ENCODE measurements at regions not wholly inside any gene's neighbourhood (a gene's known extent, or its start where the extent isn't known, plus 50 kb on each side); places are given as distances from the start of the nearest gene placed in this dataset.
"Not testable (repeated sequence)": the region's sequence is repeated elsewhere in the genome, so short reads cannot be mapped to it uniquely, and the experiment has no call there.

DNA sequence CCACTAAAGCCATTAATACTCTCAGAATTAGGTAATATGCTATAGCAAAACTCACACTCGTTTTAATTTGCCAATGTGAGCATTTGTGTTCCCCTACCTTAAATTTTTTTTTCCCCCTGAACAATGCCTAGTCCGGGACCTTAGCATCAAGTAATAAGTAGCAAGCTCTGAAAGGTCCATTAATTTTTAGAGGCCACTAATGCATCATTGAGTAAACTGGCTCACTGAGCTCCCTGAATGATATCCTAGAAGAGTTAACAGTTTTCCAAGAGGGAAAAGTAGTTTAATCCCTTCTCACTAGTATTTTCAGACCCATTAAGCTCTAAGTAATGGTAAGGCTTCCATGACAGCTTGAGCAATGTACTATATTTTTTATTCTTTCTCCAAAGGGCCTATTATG lies 242.2 kb downstream of the MAT2B start:
- no peak for DNase-seq (ENCODE audit: low spot score)
- no peaks in the 10 kb centered on the region for H3K79me2 ChIP-seq (ENCODE audit: insufficient read depth, low read depth, low read length)
- H3K4me1 ChIP-seq (ENCODE audit: insufficient read depth, low read length, poor library complexity, severe bottlenecking) = no peaks in the 10 kb centered on the region
- H3K36me3 ChIP-seq (ENCODE audit: insufficient read depth, low read length) = no peaks in the 10 kb centered on the region
- CTCF ChIA-PET (ENCODE audit: unreplicated experiment) = no interaction called here
- no peaks in the 10 kb centered on the region for H3K9me2 ChIP-seq (ENCODE audit: insufficient read depth, low read length)
- POLR2A ChIA-PET = interaction anchor here (0.6 kb wide), 1 partner anchor 164 kb away, joined by 3 read pairs; no protein-coding TSS in a partner anchor
- BruUV-seq (replicated peaks) = no TSS peak
- no peaks in the 10 kb centered on the region for H4K20me1 ChIP-seq (ENCODE audit: insufficient read depth, low read length)
- H3K4me3 ChIP-seq (ENCODE audit: low read depth, low read length, poor library complexity, severe bottlenecking) = no peak overlapping the region
- no peak overlapping the region for H3K27ac ChIP-seq (ENCODE audit: low read depth, low read length, poor library complexity, severe bottlenecking)
- TF ChIP-seq EZH2phosphoT487 (IDR thresholded peaks at IDR 0.05; ENCODE audit: borderline replicate concordance, low read depth, low read length) = no peak
- TF ChIP-seq, protein P1, sequence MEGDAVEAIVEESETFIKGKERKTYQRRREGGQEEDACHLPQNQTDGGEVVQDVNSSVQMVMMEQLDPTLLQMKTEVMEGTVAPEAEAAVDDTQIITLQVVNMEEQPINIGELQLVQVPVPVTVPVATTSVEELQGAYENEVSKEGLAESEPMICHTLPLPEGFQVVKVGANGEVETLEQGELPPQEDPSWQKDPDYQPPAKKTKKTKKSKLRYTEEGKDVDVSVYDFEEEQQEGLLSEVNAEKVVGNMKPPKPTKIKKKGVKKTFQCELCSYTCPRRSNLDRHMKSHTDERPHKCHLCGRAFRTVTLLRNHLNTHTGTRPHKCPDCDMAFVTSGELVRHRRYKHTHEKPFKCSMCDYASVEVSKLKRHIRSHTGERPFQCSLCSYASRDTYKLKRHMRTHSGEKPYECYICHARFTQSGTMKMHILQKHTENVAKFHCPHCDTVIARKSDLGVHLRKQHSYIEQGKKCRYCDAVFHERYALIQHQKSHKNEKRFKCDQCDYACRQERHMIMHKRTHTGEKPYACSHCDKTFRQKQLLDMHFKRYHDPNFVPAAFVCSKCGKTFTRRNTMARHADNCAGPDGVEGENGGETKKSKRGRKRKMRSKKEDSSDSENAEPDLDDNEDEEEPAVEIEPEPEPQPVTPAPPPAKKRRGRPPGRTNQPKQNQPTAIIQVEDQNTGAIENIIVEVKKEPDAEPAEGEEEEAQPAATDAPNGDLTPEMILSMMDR (conservative IDR thresholded peaks at IDR 0.05; ENCODE audit: low read length) = no peak
- H3K9me3 ChIP-seq (ENCODE audit: low read length) = no peaks in the 10 kb centered on the region
- H3K4me2 ChIP-seq (ENCODE audit: low read length) = no peak overlapping the region
- H2AFZ ChIP-seq (ENCODE audit: low read length) = no peak overlapping the region
- intact Hi-C loops (cut with micrococcal nuclease; ENCODE audit: unreplicated experiment) = no loop called here

DNA sequence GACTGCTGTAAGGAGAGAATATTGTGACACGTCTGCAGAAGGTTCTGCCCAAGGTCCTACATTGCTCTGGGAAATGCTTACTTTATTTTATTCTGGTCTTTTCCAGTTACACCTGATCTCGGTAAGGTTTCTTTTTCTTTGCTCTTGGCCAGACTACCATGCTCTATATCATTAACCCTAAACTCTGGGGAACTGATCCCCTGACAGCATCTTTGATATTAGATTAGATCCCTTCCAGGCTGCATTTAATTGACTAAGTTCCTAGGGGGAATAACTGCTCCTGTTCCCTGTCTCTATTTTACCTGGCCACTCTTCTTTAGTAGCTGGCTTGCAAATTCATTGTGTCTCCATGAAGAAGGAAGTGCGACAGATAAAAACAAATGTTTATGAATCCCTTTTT lies 243.5 kb downstream of the MAT2B start:
- intact Hi-C loops (cut with micrococcal nuclease; ENCODE audit: unreplicated experiment) = no loop called here
- Histone ChIP-seq H3K4me1 (ENCODE audit: insufficient read depth, low read length, poor library complexity, severe bottlenecking) (no peaks in the 10 kb centered on the region), H3K9me2 (ENCODE audit: insufficient read depth, low read length) (no peaks in the 10 kb centered on the region), H3K9me3 (ENCODE audit: low read length) (no peaks in the 10 kb centered on the region), H3K4me3 (ENCODE audit: low read depth, low read length, poor library complexity, severe bottlenecking) (no peak overlapping the region), H2AFZ (ENCODE audit: low read length) (no peak overlapping the region), H3K79me2 (ENCODE audit: insufficient read depth, low read depth, low read length) (no peaks in the 10 kb centered on the region), H4K20me1 (ENCODE audit: insufficient read depth, low read length) (no peaks in the 10 kb centered on the region), H3K27ac (ENCODE audit: low read depth, low read length, poor library complexity, severe bottlenecking) (no peak overlapping the region), H3K36me3 (ENCODE audit: insufficient read depth, low read length) (no peaks in the 10 kb centered on the region), H3K4me2 (ENCODE audit: low read length) (no peak overlapping the region)
- no peak for TF ChIP-seq EZH2phosphoT487 (IDR thresholded peaks at IDR 0.05; ENCODE audit: borderline replicate concordance, low read depth, low read length)
- TF ChIP-seq, protein P1 (conservative IDR thresholded peaks at IDR 0.05; ENCODE audit: low read length) = no peak
- ChIA-PET CTCF (ENCODE audit: unreplicated experiment) (no interaction called here), POLR2A (interaction anchor here (0.6 to 0.7 kb wide), 2 partner anchors 11 to 819 kb away, joined by 3 to 4 read pairs; no protein-coding TSS in a partner anchor)
- no peak for DNase-seq (ENCODE audit: low spot score)
- no TSS peak for BruUV-seq (replicated peaks)

DNA sequence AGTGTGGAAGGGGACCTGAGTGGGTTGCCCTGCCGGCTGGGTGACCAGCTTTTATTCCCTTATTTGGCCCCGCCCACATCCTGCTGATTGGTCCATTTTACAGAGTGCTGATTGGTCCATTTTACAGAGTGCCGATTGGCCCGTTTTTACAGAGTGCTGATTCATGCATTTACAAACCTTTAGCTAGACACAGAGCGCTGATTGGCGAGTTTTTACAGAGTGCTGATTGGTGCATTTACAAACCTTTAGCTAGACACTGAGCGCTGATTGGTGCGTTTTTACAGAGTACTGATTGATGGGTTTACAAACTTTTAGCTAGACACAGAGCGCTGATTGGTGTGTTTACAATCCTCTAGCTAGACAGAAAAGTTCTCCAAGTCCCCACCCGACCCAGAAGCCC lies 245.0 kb downstream of the MAT2B start:
- H3K4me2 ChIP-seq (ENCODE audit: low read length); H3K36me3 ChIP-seq (ENCODE audit: insufficient read depth, low read length); H4K20me1 ChIP-seq (ENCODE audit: insufficient read depth, low read length); intact Hi-C loops (cut with micrococcal nuclease; ENCODE audit: unreplicated experiment); H2AFZ ChIP-seq (ENCODE audit: low read length); H3K4me1 ChIP-seq (ENCODE audit: insufficient read depth, low read length, poor library complexity, severe bottlenecking); H3K79me2 ChIP-seq (ENCODE audit: insufficient read depth, low read depth, low read length); POLR2A ChIA-PET; H3K4me3 ChIP-seq (ENCODE audit: low read depth, low read length, poor library complexity, severe bottlenecking); DNase-seq (ENCODE audit: low spot score); H3K27ac ChIP-seq (ENCODE audit: low read depth, low read length, poor library complexity, severe bottlenecking); H3K9me3 ChIP-seq (ENCODE audit: low read length); H3K9me2 ChIP-seq (ENCODE audit: insufficient read depth, low read length); CTCF ChIA-PET (ENCODE audit: unreplicated experiment); BruUV-seq (replicated peaks): not testable (repeated sequence)
